HepG2 (cell line): ENCODE measurements at regions not wholly inside any gene's neighbourhood (a gene's known extent, or its start where the extent isn't known, plus 50 kb on each side); places are given as distances from the start of the nearest gene placed in this dataset.

Experiments used
- ATAC-seq: fragments of 200-7000 bp; cut with Tn5 transposase; 3 replicates; pipeline ENCODE4 v1.9.1; 2020; ENCODE audit warnings: mild to moderate bottlenecking, moderate library complexity
- BruUV-seq: library from RNA; stranded (reverse); fragments of 400-500 nt; replicated peaks from 2 replicates; lab custom pipeline; 2021; lab: Mats Ljungman, UMichigan
- CTCF ChIA-PET: fragments of 300-600 bp; formaldehyde crosslinking; extraction: SDS; loops from one replicate; lab custom pipeline; 2021; ENCODE audit warnings: low total read pairs, inconsistent platforms, low intra/inter-chr PET ratio; lab: Yijun Ruan, JAX
- POLR2A ChIA-PET: fragments of 350-600 bp; sonication (Branson Sonifier 250); formaldehyde crosslinking; loops from one replicate; lab custom pipeline; 2020; ENCODE audit warnings: antibody characterized with exemption, inconsistent platforms; lab: Yijun Ruan, JAX
- DNase-seq: peaks from one replicate; pipeline ENCODE4 v3.0.0-alpha.2; 2015; ENCODE audit warnings: low spot score
- FAIRE-seq: peaks from 3 replicates; lab custom pipeline; 2011; peaks lifted over from hg19 to GRCh38; lab: Jason Lieb, UNC
- H2AFZ ChIP-seq: one replicate; pipeline ENCODE4 v1.6.1; 2011; ENCODE audit warnings: low read length, inconsistent platforms
- H3K27ac ChIP-seq: fragments of 300-600 bp; 3 replicates; pipeline ENCODE4 v1.8.0; 2011; ENCODE audit warnings: mixed run types, mild to moderate bottlenecking, mixed read lengths, low read length, inconsistent platforms; ENCODE audit not compliant: insufficient read depth; ENCODE audit errors: extremely low read length
- H3K27me3 ChIP-seq, 2 experiments: fragments of 200-600 bp in 1 of 2; 2 replicates in 1 of 2; 3 replicates in 1 of 2; pipeline versions ENCODE4 v1.6.0 to v1.8.0; 2011; ENCODE audit warnings: low read length in 2 of 2, mild to moderate bottlenecking in 2 of 2, moderate library complexity in 2 of 2, inconsistent platforms in 1 of 2; ENCODE audit not compliant: insufficient read depth in 2 of 2, control insufficient read depth in 1 of 2
- H3K36me3 ChIP-seq, 2 experiments: fragments of 200-600 bp in 1 of 2; replicated peaks in 1 of 2; 2 replicates in 1 of 2; 3 replicates in 1 of 2; pipeline versions ENCODE4 v1.5.1 to v1.8.0; 2011; ENCODE audit warnings: low read length in 2 of 2, inconsistent platforms in 1 of 2; ENCODE audit not compliant: insufficient read depth in 2 of 2, control insufficient read depth in 1 of 2
- H3K4me1 ChIP-seq: 2 replicates; pipeline ENCODE4 v1.5.1; 2012; ENCODE audit warnings: low read length, inconsistent platforms; ENCODE audit not compliant: insufficient read depth
- H3K4me2 ChIP-seq: 2 replicates; pipeline ENCODE4 v1.6.0; 2011; ENCODE audit warnings: low read depth, low read length, inconsistent platforms
- H3K4me3 ChIP-seq, 3 experiments: fragments of 200-600 bp in 1 of 3; sonication (generic), shearing (Covaris generic) in 1 of 3; replicated peaks in 1 of 3; 2 replicates each; pipeline ENCODE4 v1.5.1; 2011 to 2016; ENCODE audit warnings: low read length in 3 of 3, inconsistent platforms in 2 of 3, low read depth in 2 of 3, mild to moderate bottlenecking in 2 of 3, control low read depth in 1 of 3, mixed read lengths in 1 of 3; ENCODE audit not compliant: insufficient read depth in 1 of 3
- H3K79me2 ChIP-seq: one replicate; pipeline ENCODE4 v1.6.1; 2011; ENCODE audit warnings: low read length, inconsistent platforms; ENCODE audit not compliant: insufficient read depth
- H3K9ac ChIP-seq: 2 replicates; pipeline ENCODE4 v1.6.0; 2011; ENCODE audit warnings: mild to moderate bottlenecking, low read depth, low read length, inconsistent platforms; ENCODE audit not compliant: insufficient read depth
- H3K9me3 ChIP-seq: 2 replicates; pipeline ENCODE4 v1.5.1; 2012; ENCODE audit warnings: mild to moderate bottlenecking, low read length
- H4K20me1 ChIP-seq: 2 replicates; pipeline ENCODE4 v1.6.0; 2011; ENCODE audit warnings: inconsistent platforms, mild to moderate bottlenecking, low read length, moderate library complexity; ENCODE audit not compliant: insufficient read depth
- CHD4 ChIP-seq: fragments of 200-600 bp; sonication (generic); IDR thresholded peaks from 2 replicates; pipeline ENCODE4 v1.7.0; 2017; ENCODE audit warnings: mild to moderate bottlenecking, low read length, borderline replicate concordance
- GATAD2A ChIP-seq: IDR thresholded peaks from 2 replicates; pipeline ENCODE4 v1.6.1; 2016
- IKZF4 ChIP-seq: sonication (generic); formaldehyde crosslinking; IDR thresholded peaks from 2 replicates; pipeline ENCODE4 v1.5.1; 2020; ENCODE audit warnings: borderline replicate concordance, mild to moderate bottlenecking, low read depth, missing genetic modification reagents; ENCODE audit errors: not compliant biosample characterization
- MEIS1 ChIP-seq: sonication (generic); formaldehyde crosslinking; IDR thresholded peaks from 2 replicates; pipeline ENCODE4 v1.9.0; 2021; ENCODE audit warnings: mild to moderate bottlenecking, missing genetic modification reagents, moderate library complexity, borderline replicate concordance
- MLLT10 ChIP-seq: sonication (generic); formaldehyde crosslinking; IDR thresholded peaks from 2 replicates; pipeline ENCODE4 v1.4.0; 2020; ENCODE audit warnings: missing genetic modification reagents
- MTA3 ChIP-seq: sonication (generic); formaldehyde crosslinking; IDR thresholded peaks from 2 replicates; pipeline ENCODE4 v1.4.0; 2020; ENCODE audit warnings: missing genetic modification reagents
- SAFB2 ChIP-seq: sonication (generic); formaldehyde crosslinking; IDR thresholded peaks from 2 replicates; pipeline ENCODE4 v1.5.1; 2020; ENCODE audit warnings: missing genetic modification reagents, low read depth, mild to moderate bottlenecking, borderline replicate concordance
- SIN3B ChIP-seq: fragments of 150-350 bp; IDR thresholded peaks from 2 replicates; pipeline ENCODE4 v1.6.1; 2014; ENCODE audit warnings: low read length
- SPEN ChIP-seq: sonication (generic); formaldehyde crosslinking; IDR thresholded peaks from 2 replicates; pipeline ENCODE4 v1.5.1; 2020; ENCODE audit warnings: low read depth, mild to moderate bottlenecking, missing genetic modification reagents
- YY1 ChIP-seq: IDR thresholded peaks from 2 replicates; pipeline ENCODE4 v1.6.1; 2011; ENCODE audit warnings: low read length, low read depth, moderate library complexity, mild to moderate bottlenecking; ENCODE audit not compliant: insufficient read depth, insufficient replicate concordance
- ZNF644 ChIP-seq: IDR thresholded peaks from 2 replicates; pipeline ENCODE4 v1.6.1; 2016; ENCODE audit warnings: low read depth
- ZNF775 ChIP-seq: sonication (generic); formaldehyde crosslinking; IDR thresholded peaks from 2 replicates; pipeline ENCODE4 v1.4.0; 2020; ENCODE audit warnings: missing genetic modification reagents, mild to moderate bottlenecking, moderate library complexity, borderline replicate concordance
- WGBS: methylation state at CpG from one replicate; pipeline ENCODE4 v1.1.6; 2017; ENCODE audit warnings: low lambda C conversion rate; 5-methylcytosine and 5-hydroxymethylcytosine counted together
- in situ Hi-C: cut with HindIII; loops from 2 replicates; pipeline ENCODE4 v1.10.0; 2017; ENCODE audit warnings: low pct_unique_long_range_greater_than_20kb; ENCODE audit not compliant: extremely low pct_ligation_motif_present
- intact Hi-C: fragments of 100-400 bp; cut with micrococcal nuclease; formaldehyde crosslinking; loops from one replicate; pipeline ENCODE4 v1.10.0; 2022; ENCODE audit not compliant: unreplicated experiment

- Histone ChIP-seq H3K79me2 (no peaks in the 10 kb centered on the region), H3K36me3 (no peaks in the 10 kb centered on the region), H3K4me2 (no peak overlapping the region), H3K27me3 (peaks cover 6 to 58% of the 10 kb centered on the region in 2 experiments; a peak in 4 of 5 replicates), H2AFZ (no peak overlapping the region), H3K4me3 (no peak overlapping the region), H3K4me1 (0 out of 2 replicates have a peak, but pooled peaks cover 4% of the 10 kb centered on the region), H3K27ac (no peak overlapping the region), H4K20me1 (no peaks in the 10 kb centered on the region; the same call in 1 of the 2 replicates), H3K9ac (no peak overlapping the region), H3K9me3 (no peaks in the 10 kb centered on the region)
- intact Hi-C loops = no loop called here
- TF ChIP-seq MTA3 = no peak
- TF ChIP-seq GATAD2A (CRISPR knock-in tag) = no peak
- no peak for TF ChIP-seq MEIS1 (CRISPR knock-in tag)
- no peak for TF ChIP-seq IKZF4
- no peak for TF ChIP-seq YY1
- no peak for TF ChIP-seq CHD4
- TF ChIP-seq SAFB2 = no peak
- TF ChIP-seq ZNF775 (CRISPR knock-in tag) = no peak
- no peak for TF ChIP-seq MLLT10
- TF ChIP-seq ZNF644 (CRISPR knock-in tag) = no peak
- no peak for TF ChIP-seq SPEN (CRISPR knock-in tag)
- TF ChIP-seq SIN3B = no peak
- ChIA-PET POLR2A (no interaction called here), CTCF (no interaction called here)
- in situ Hi-C loops = no loop called here
- DNase-seq = no peak
- no TSS peak for BruUV-seq
- 42% methylated on average over 9 of the region's 9 CpGs for whole genome bisulfite sequencing
- no peak for FAIRE-seq
- no peak for ATAC-seq
These were observed 134.8 kb downstream of the PXDC1 start for GRCh38 chr6:3616565-3617176.
